OCI-LY7 (cell line): ENCODE measurements at regions not wholly inside any gene's neighbourhood (a gene's known extent, or its start where the extent isn't known, plus 50 kb on each side); places are given as distances from the start of the nearest gene placed in this dataset.

Experiments
- BruUV-seq: library from RNA; stranded (reverse); fragments of 400-500 nt; replicated peaks from 2 replicates; lab custom pipeline; 2021; lab: Mats Ljungman, UMichigan
- CTCF ChIA-PET: fragments of 300-600 bp; sonication (Branson Sonifier 250); formaldehyde crosslinking; loops from one replicate; lab custom pipeline; 2022; ENCODE audit warnings: antibody characterized with exemption; ENCODE audit not compliant: unreplicated experiment; lab: Charles Lee
- POLR2A ChIA-PET: fragments of 300-600 bp; sonication (Branson Sonifier 250); formaldehyde crosslinking; loops from one replicate; lab custom pipeline; 2022; ENCODE audit warnings: antibody characterized with exemption; lab: Charles Lee
- DNase-seq: peaks from one replicate; pipeline ENCODE4 v3.0.0-alpha.2; 2015; ENCODE audit warnings: low spot score
- H2AFZ ChIP-seq: fragments of 200-600 bp; sonication (generic), shearing (Covaris generic); 2 replicates; pipeline ENCODE4 v1.6.1; 2014; ENCODE audit warnings: mild to moderate bottlenecking, antibody characterized with exemption, low read length, moderate library complexity
- H3K27ac ChIP-seq: fragments of 200-600 bp; sonication (generic); 2 replicates; pipeline ENCODE4 v1.5.1; 2014; ENCODE audit warnings: mixed run types, low read depth, mild to moderate bottlenecking, moderate library complexity, low read length, inconsistent platforms; ENCODE audit not compliant: poor library complexity, severe bottlenecking
- H3K36me3 ChIP-seq: fragments of 200-600 bp; sonication (generic); 2 replicates; pipeline ENCODE4 v1.6.1; 2014; ENCODE audit warnings: mild to moderate bottlenecking, antibody characterized with exemption, low read length, moderate library complexity, mixed read lengths; ENCODE audit not compliant: insufficient read depth
- H3K4me1 ChIP-seq: fragments of 200-600 bp; sonication (generic); 2 replicates; pipeline ENCODE4 v1.5.1; 2014; ENCODE audit warnings: mild to moderate bottlenecking, low read length; ENCODE audit not compliant: insufficient read depth, poor library complexity, severe bottlenecking
- H3K4me2 ChIP-seq: fragments of 200-600 bp; sonication (generic); 2 replicates; pipeline ENCODE4 v1.6.1; 2014; ENCODE audit warnings: mild to moderate bottlenecking, low read length
- H3K4me3 ChIP-seq: fragments of 200-600 bp; sonication (generic); 2 replicates; pipeline ENCODE4 v1.5.1; 2014; ENCODE audit warnings: mild to moderate bottlenecking, low read depth, low read length; ENCODE audit not compliant: poor library complexity, severe bottlenecking
- H3K79me2 ChIP-seq: fragments of 200-600 bp; sonication (generic); 2 replicates; pipeline ENCODE4 v1.6.1; 2016; ENCODE audit warnings: low read depth, mild to moderate bottlenecking, low read length, moderate library complexity, mixed read lengths; ENCODE audit not compliant: insufficient read depth
- H3K9me2 ChIP-seq: fragments of 200-600 bp; sonication (generic); 2 replicates; pipeline ENCODE4 v1.6.1; 2016; ENCODE audit warnings: mild to moderate bottlenecking, low read length, mixed read lengths; ENCODE audit not compliant: insufficient read depth
- H3K9me3 ChIP-seq: fragments of 200-600 bp; sonication (generic); 2 replicates; pipeline ENCODE4 v1.6.1; 2014; ENCODE audit warnings: mild to moderate bottlenecking, mixed run types, low read length, mixed read lengths
- H4K20me1 ChIP-seq: fragments of 200-600 bp; sonication (generic); 2 replicates; pipeline ENCODE4 v1.6.1; 2014; ENCODE audit warnings: mild to moderate bottlenecking, antibody characterized with exemption, low read length, moderate library complexity, mixed read lengths; ENCODE audit not compliant: insufficient read depth
- CTCF ChIP-seq: fragments of 200-600 bp; sonication (generic); conservative IDR thresholded peaks from 2 replicates; pipeline ENCODE4 v1.5.1; 2014; ENCODE audit warnings: mild to moderate bottlenecking, antibody characterized with exemption, low read length, moderate library complexity, mixed read lengths
- EZH2phosphoT487 ChIP-seq: fragments of 200-600 bp; sonication (generic); IDR thresholded peaks from 2 replicates; pipeline ENCODE4 v1.6.1; 2018; ENCODE audit warnings: low read depth, borderline replicate concordance, mild to moderate bottlenecking, mixed run types, antibody characterized with exemption, low read length, moderate library complexity, mixed read lengths
- intact Hi-C: fragments of 100-400 bp; cut with micrococcal nuclease; formaldehyde crosslinking; loops from one replicate; pipeline ENCODE4 v1.10.0; 2022; ENCODE audit not compliant: unreplicated experiment

GRCh38 chr1:5725855-5726585 is 266.2 kb downstream of the NPHP4 start:
- Histone ChIP-seq H4K20me1 (no peaks in the 10 kb centered on the region), H3K4me2 (no peak overlapping the region), H2AFZ (no peak overlapping the region), H3K9me3 (no peaks in the 10 kb centered on the region), H3K27ac (no peak overlapping the region), H3K36me3 (no peaks in the 10 kb centered on the region), H3K4me3 (no peak overlapping the region), H3K9me2 (no peaks in the 10 kb centered on the region), H3K4me1 (no peaks in the 10 kb centered on the region), H3K79me2 (no peaks in the 10 kb centered on the region)
- ChIA-PET CTCF (no interaction called here), POLR2A (no interaction called here)
- TF ChIP-seq EZH2phosphoT487 (no peak), CTCF (no peak)
- DNase-seq = no peak
- BruUV-seq = no TSS peak
- intact Hi-C loops = no loop called here

GRCh38 chr1:5725406-5725805 is 266.8 kb downstream of the NPHP4 start:
- H3K27ac ChIP-seq = no peak overlapping the region
- intact Hi-C loops = no loop called here
- POLR2A ChIA-PET = no interaction called here

More at GRCh38 chr1:5725406-5725805, 266.8 kb downstream of the NPHP4 start:
- Histone ChIP-seq H3K4me3 (no peak overlapping the region), H3K79me2 (no peaks in the 10 kb centered on the region), H3K4me2 (no peak overlapping the region), H2AFZ (no peak overlapping the region), H3K9me3 (no peaks in the 10 kb centered on the region), H3K36me3 (no peaks in the 10 kb centered on the region), H4K20me1 (no peaks in the 10 kb centered on the region), H3K9me2 (no peaks in the 10 kb centered on the region), H3K4me1 (no peaks in the 10 kb centered on the region)
- CTCF ChIA-PET = no interaction called here
- no TSS peak for BruUV-seq
- TF ChIP-seq CTCF (no peak), EZH2phosphoT487 (no peak)
- no peak for DNase-seq
